Prostate gland (tissue), 2 donors: ENCODE measurements at regions not wholly inside any gene's neighbourhood (a gene's known extent, or its start where the extent isn't known, plus 50 kb on each side); places are given as distances from the start of the nearest gene placed in this dataset.
"Not testable (repeated sequence)": the region's sequence is repeated elsewhere in the genome, so short reads cannot be mapped to it uniquely, and the experiment has no call there.

Experiments
- DNase-seq: peaks from one replicate; pipeline ENCODE4 v3.0.0-alpha.2; 2019; ENCODE audit warnings: low spot score
- H3K27ac ChIP-seq, 2 donors: fragments of 200-600 bp; sonication (generic); 2 replicates each; pipeline ENCODE4 v1.5.1; 2017 to 2019
- H3K27me3 ChIP-seq: fragments of 200-600 bp; sonication (generic); replicated peaks from 2 replicates; pipeline ENCODE4 v1.5.1; 2019; ENCODE audit not compliant: insufficient read depth
- H3K36me3 ChIP-seq, 2 donors: fragments of 200-600 bp; sonication (generic); 1 replicate in 1 of 2; 2 replicates in 1 of 2; pipeline versions ENCODE4 v1.5.1 to v1.8.1; 2017 to 2019
- H3K4me1 ChIP-seq: fragments of 200-600 bp; sonication (generic); replicated peaks from 2 replicates; pipeline ENCODE4 v1.5.1; 2019
- H3K4me3 ChIP-seq, 2 donors: fragments of 200-600 bp; sonication (generic); 2 replicates each; pipeline ENCODE4 v1.5.1; 2017 to 2019
- H3K9me3 ChIP-seq: fragments of 200-600 bp; sonication (generic); 2 replicates; pipeline ENCODE4 v1.5.1; 2017
- CTCF ChIP-seq, 4 experiments: fragments of 200-600 bp in 2 of 4; fragments of 450-650 bp in 2 of 4; sonication (generic) in 2 of 4; IDR thresholded peaks; 1 replicate in 3 of 4; 2 replicates in 1 of 4; pipeline ENCODE4 v1.5.1; 2016 to 2019; ENCODE audit warnings: antibody characterized with exemption in 4 of 4, mild to moderate bottlenecking in 2 of 4, moderate library complexity in 2 of 4
- POLR2A ChIP-seq: fragments of 450-650 bp; IDR thresholded peaks from one replicate; pipeline ENCODE4 v1.6.1; 2016; ENCODE audit warnings: antibody characterized with exemption, mild to moderate bottlenecking
- POLR2AphosphoS5 ChIP-seq: sonication (generic); formaldehyde crosslinking; IDR thresholded peaks from one replicate; pipeline ENCODE4 v1.6.1; 2017; ENCODE audit warnings: antibody characterized with exemption
- WGBS: methylation state at CpG from one replicate; pipeline ENCODE4 v1.1.5; 2018; 5-methylcytosine and 5-hydroxymethylcytosine counted together
- intact Hi-C: fragments of 100-400 bp; cut with DNase I; formaldehyde crosslinking; loops from one replicate; pipeline ENCODE4 v1.14.2; 2022

GRCh38 chrX:139332441-139332840 is 198.1 kb upstream of the F9 start:
- TF ChIP-seq POLR2A (no peak), CTCF (IDR thresholded peaks at IDR 0.05) (no peak), POLR2AphosphoS5 (no peak)
- Histone ChIP-seq H3K27me3 (no peaks in the 10 kb centered on the region), H3K36me3 (no peaks in the 10 kb centered on the region), H3K4me1 (no peaks in the 10 kb centered on the region), H3K27ac (no peak overlapping the region), H3K4me3 (no peak overlapping the region), H3K9me3 (no peaks in the 10 kb centered on the region)
- WGBS = 88% methylated on average over 2 of the region's 2 CpGs
- intact Hi-C loops = no loop called here
- DNase-seq = no peak

- H3K4me3 ChIP-seq = no peak overlapping the region
- no peaks in the 10 kb centered on the region for H3K36me3 ChIP-seq
- H3K27me3 ChIP-seq = no peaks in the 10 kb centered on the region
- H3K27ac ChIP-seq = no peak overlapping the region
- no peak for DNase-seq
- TF ChIP-seq POLR2A = no peak
- TF ChIP-seq CTCF (IDR thresholded peaks at IDR 0.05) = no peak
- no peak for TF ChIP-seq POLR2AphosphoS5
- H3K4me1 ChIP-seq = no peaks in the 10 kb centered on the region
- no peaks in the 10 kb centered on the region for H3K9me3 ChIP-seq
- intact Hi-C loops = no loop called here
Observed at GRCh38 chrX:139327355-139327754, 203.2 kb upstream of the F9 start.

- no peaks in the 10 kb centered on the region for H3K9me3 ChIP-seq
- no peak overlapping the region for H3K27ac ChIP-seq
- H3K36me3 ChIP-seq = no peaks in the 10 kb centered on the region
- DNase-seq = no peak
- intact Hi-C loops = no loop called here
- no peak overlapping the region for H3K4me3 ChIP-seq
- no peak for TF ChIP-seq POLR2AphosphoS5
- no peak for TF ChIP-seq CTCF (IDR thresholded peaks at IDR 0.05)
- TF ChIP-seq POLR2A = no peak
- WGBS = 100% methylated on average over 2 of the region's 2 CpGs
- no peaks in the 10 kb centered on the region for H3K27me3 ChIP-seq
- H3K4me1 ChIP-seq = no peaks in the 10 kb centered on the region
Observed at GRCh38 chrX:139324756-139325155, 205.8 kb upstream of the F9 start.

- H3K9me3 ChIP-seq, H3K27ac ChIP-seq, H3K4me3 ChIP-seq, DNase-seq, intact Hi-C loops, H3K36me3 ChIP-seq, H3K27me3 ChIP-seq, H3K4me1 ChIP-seq: not testable (repeated sequence)
- WGBS = 95% methylated on average over 17 of the region's 38 CpGs
Observed at GRCh38 chrX:139320661-139321354, 209.7 kb upstream of the F9 start.

GRCh38 chrX:139306675-139307074 is 223.9 kb upstream of the F9 start:
- H3K27ac ChIP-seq, H3K9me3 ChIP-seq, H3K4me3 ChIP-seq, H3K27me3 ChIP-seq, H3K36me3 ChIP-seq, DNase-seq, H3K4me1 ChIP-seq, intact Hi-C loops: not testable (repeated sequence)

GRCh38 chrX:139304471-139304870 is 226.1 kb upstream of the F9 start:
- Histone ChIP-seq H3K27me3 (no peaks in the 10 kb centered on the region), H3K9me3 (no peaks in the 10 kb centered on the region), H3K36me3 (no peaks in the 10 kb centered on the region), H3K27ac (no peak overlapping the region), H3K4me1 (no peaks in the 10 kb centered on the region), H3K4me3 (no peak overlapping the region)
- no peak for DNase-seq
- intact Hi-C loops = no loop called here
- TF ChIP-seq CTCF (IDR thresholded peaks at IDR 0.05) (no peak), POLR2A (no peak), POLR2AphosphoS5 (no peak)
- WGBS = 21% methylated on average over 3 of the region's 3 CpGs
